ENCODE measurements at regions not wholly inside any gene's neighbourhood (a gene's known extent, or its start where the extent isn't known, plus 50 kb on each side); places are given as distances from the start of the nearest gene placed in this dataset.

GRCh38 chr1:115139381-115139780 lies 50.1 kb upstream of the TSPAN2 start:
- no peak for DNase-seq

Data from femur (tissue), 1 donor.